Endothelial cell of umbilical vein (primary cell): ENCODE measurements at regions not wholly inside any gene's neighbourhood (a gene's known extent, or its start where the extent isn't known, plus 50 kb on each side); places are given as distances from the start of the nearest gene placed in this dataset.

ENCODE experiments used
- BruUV-seq: library from RNA; stranded (reverse); fragments of 400-500 nt; replicated peaks from 2 replicates; lab custom pipeline; 2021; lab: Mats Ljungman, UMichigan
- CTCF ChIA-PET: fragments of 300-600, 350-600 bp; sonication (Branson Sonifier 250); formaldehyde crosslinking; loops from one replicate; lab custom pipeline; 2021; ENCODE audit warnings: antibody characterized with exemption, inconsistent platforms; lab: Charles Lee
- POLR2A ChIA-PET: fragments of 300-600, 350-600 bp; sonication (Branson Sonifier 250); formaldehyde crosslinking; loops from one replicate; lab custom pipeline; 2021; ENCODE audit warnings: antibody characterized with exemption, inconsistent platforms; lab: Charles Lee
- DNase-seq: peaks from one replicate; pipeline ENCODE4 v3.0.0-alpha.2; 2011; ENCODE audit warnings: low read depth, low spot score
- FAIRE-seq: peaks from 2 replicates; lab custom pipeline; 2011; peaks lifted over from hg19 to GRCh38; lab: Jason Lieb, UNC
- H2AFZ ChIP-seq: 2 replicates; pipeline ENCODE4 v1.6.0; 2012; ENCODE audit warnings: low read depth, low read length, control low read depth, inconsistent platforms
- H3K27ac ChIP-seq: 2 replicates; pipeline ENCODE4 v1.5.1; 2011; ENCODE audit warnings: low read depth, mild to moderate bottlenecking, control low read depth, low read length, moderate library complexity; ENCODE audit not compliant: insufficient read depth
- H3K27me3 ChIP-seq, 2 experiments: 2 replicates each; pipeline versions ENCODE4 v1.6.0 to v1.6.1; 2011; ENCODE audit warnings: low read length in 2 of 2, mixed read lengths in 1 of 2; ENCODE audit not compliant: control insufficient read depth in 2 of 2, insufficient read depth in 2 of 2
- H3K36me3 ChIP-seq, 2 experiments: 2 replicates in 1 of 2; 3 replicates in 1 of 2; pipeline ENCODE4 v1.5.1; 2011; ENCODE audit warnings: low read length in 2 of 2, mild to moderate bottlenecking in 1 of 2, moderate library complexity in 1 of 2; ENCODE audit not compliant: control insufficient read depth in 2 of 2, insufficient read depth in 2 of 2; ENCODE audit errors: extremely low read depth in 1 of 2
- H3K4me1 ChIP-seq: 3 replicates; pipeline ENCODE4 v1.5.1; 2011; ENCODE audit warnings: mild to moderate bottlenecking, low read length; ENCODE audit not compliant: control insufficient read depth, insufficient read depth; ENCODE audit errors: extremely low read depth
- H3K4me2 ChIP-seq: 2 replicates; pipeline ENCODE4 v1.6.1; 2011; ENCODE audit warnings: low read length, control low read depth, mixed read lengths; ENCODE audit not compliant: insufficient read depth
- H3K4me3 ChIP-seq, 3 experiments: fragments of 200-600 bp in 1 of 3; sonication (generic), shearing (Covaris generic) in 1 of 3; replicated peaks in 1 of 3; 2 replicates each; pipeline ENCODE4 v1.5.1; 2011 to 2016; ENCODE audit warnings: control low read depth in 3 of 3, low read length in 3 of 3, mild to moderate bottlenecking in 2 of 3, inconsistent platforms in 1 of 3, low read depth in 1 of 3, moderate library complexity in 1 of 3; ENCODE audit not compliant: insufficient read depth in 1 of 3
- H3K79me2 ChIP-seq: 2 replicates; pipeline ENCODE4 v1.6.0; 2012; ENCODE audit warnings: low read length, inconsistent platforms; ENCODE audit not compliant: control insufficient read depth, insufficient read depth
- H3K9ac ChIP-seq: replicated peaks from 2 replicates; pipeline ENCODE3; 2011; ENCODE audit warnings: low read length, control low read depth; ENCODE audit not compliant: insufficient read depth; ENCODE audit errors: extremely low read depth
- H3K9me1 ChIP-seq: replicated peaks from 3 replicates; pipeline ENCODE4 v1.6.0; 2011; ENCODE audit warnings: mild to moderate bottlenecking, low read length; ENCODE audit not compliant: control insufficient read depth, insufficient read depth; ENCODE audit errors: extremely low read depth
- H3K9me3 ChIP-seq: replicated peaks from 2 replicates; pipeline ENCODE4 v1.5.1; 2012; ENCODE audit warnings: low read length, inconsistent platforms; ENCODE audit not compliant: control insufficient read depth, insufficient read depth
- H4K20me1 ChIP-seq: replicated peaks from 2 replicates; pipeline ENCODE3; 2011; ENCODE audit warnings: mild to moderate bottlenecking, low read length; ENCODE audit not compliant: control insufficient read depth, insufficient read depth; ENCODE audit errors: extremely low read depth
- EZH2 ChIP-seq: IDR thresholded peaks from 2 replicates; pipeline ENCODE4 v1.6.1; 2012; ENCODE audit warnings: borderline replicate concordance, low read depth, mild to moderate bottlenecking, moderate library complexity, low read length, inconsistent platforms; ENCODE audit not compliant: severe bottlenecking
- FOS ChIP-seq: IDR thresholded peaks from 2 replicates; pipeline ENCODE4 v1.6.1; 2011; ENCODE audit warnings: mild to moderate bottlenecking, low read length, moderate library complexity, borderline replicate concordance; ENCODE audit not compliant: insufficient read depth
- GATA2 ChIP-seq: IDR thresholded peaks from 2 replicates; pipeline ENCODE4 v1.7.0; 2011; ENCODE audit warnings: low read depth, mild to moderate bottlenecking, moderate library complexity, mixed read lengths, low read length; ENCODE audit not compliant: insufficient read length, insufficient read depth
- JUN ChIP-seq: IDR thresholded peaks from 2 replicates; pipeline ENCODE4 v1.6.1; 2011; ENCODE audit warnings: borderline replicate concordance, low read depth; ENCODE audit not compliant: insufficient read length, insufficient read depth
- MAX ChIP-seq: IDR thresholded peaks from 2 replicates; pipeline ENCODE4 v1.6.1; 2011; ENCODE audit not compliant: insufficient read depth, insufficient read length
- MYC ChIP-seq: IDR thresholded peaks from one replicate; pipeline ENCODE4 v1.6.1; 2011; ENCODE audit warnings: mild to moderate bottlenecking, low read depth, low read length
- POLR2A ChIP-seq: IDR thresholded peaks from 2 replicates; pipeline ENCODE4 v1.6.1; 2012; ENCODE audit warnings: low read depth, mild to moderate bottlenecking, control low read depth, low read length
- POLR2AphosphoS5 ChIP-seq: IDR thresholded peaks from 2 replicates; pipeline ENCODE4 v1.6.1; 2012; ENCODE audit warnings: low read depth, mild to moderate bottlenecking, control low read depth, low read length, moderate library complexity; ENCODE audit not compliant: insufficient read depth
- dilution Hi-C: fragments of 300-500 bp; cut with MboI; formaldehyde crosslinking; loops from one replicate; pipeline ENCODE4 v1.15.0; 2019; ENCODE audit warnings: low sequenced_read_pairs; ENCODE audit not compliant: extremely low pct_ligation_motif_present
- intact Hi-C: fragments of 100-400 bp; cut with micrococcal nuclease; formaldehyde crosslinking; loops from one replicate; pipeline ENCODE4 v1.10.0; 2022
- TF ChIP-seq, protein P1 (sequence below), 2 donors: IDR thresholded peaks; 1 replicate in 1 of 2; 2 replicates in 1 of 2; pipeline ENCODE4 v1.5.1; 2011; ENCODE audit warnings: low read length in 2 of 2, mild to moderate bottlenecking in 2 of 2, moderate library complexity in 2 of 2, control low read depth in 1 of 2, inconsistent platforms in 1 of 2, low read depth in 1 of 2; ENCODE audit not compliant: insufficient read depth in 1 of 2; ENCODE audit errors: extremely low read depth in 1 of 2

DNA sequence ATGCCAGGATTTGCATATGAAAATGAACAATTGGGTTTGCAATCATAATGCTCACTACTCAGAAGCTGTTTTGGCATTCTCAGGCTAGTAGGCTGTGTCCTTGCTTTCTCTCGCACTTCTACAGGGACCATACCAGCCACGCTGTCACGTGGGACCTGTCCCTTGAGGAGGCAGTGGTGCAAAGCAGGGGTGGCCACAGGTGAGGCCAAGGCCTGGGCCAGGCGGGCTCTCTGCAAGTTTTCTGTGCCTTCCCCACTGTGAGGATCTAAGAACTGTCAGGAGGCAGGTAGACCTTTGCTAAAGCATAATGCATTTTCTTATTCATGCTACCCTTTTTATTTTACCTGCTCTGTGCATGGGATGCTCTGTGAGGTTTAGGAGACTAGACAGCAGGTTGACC is 89.4 kb upstream of the IRS2 start:
- H3K36me3 ChIP-seq: no peaks in the 10 kb centered on the region
- ChIA-PET POLR2A (no interaction called here), CTCF (no interaction called here)
- no peaks in the 10 kb centered on the region for H3K79me2 ChIP-seq
- intact Hi-C loops (no loop called here), dilution Hi-C loops (no loop called here)
- no peak overlapping the region for H3K4me2 ChIP-seq
- no peak for FAIRE-seq
- H3K9ac ChIP-seq: no peak overlapping the region
- no peak overlapping the region for H3K27ac ChIP-seq
- no peak overlapping the region for H2AFZ ChIP-seq
- DNase-seq: no peak
- H3K9me1 ChIP-seq: no peaks in the 10 kb centered on the region
- TF ChIP-seq EZH2: no peak
- TF ChIP-seq MYC: no peak
- TF ChIP-seq, protein P1, sequence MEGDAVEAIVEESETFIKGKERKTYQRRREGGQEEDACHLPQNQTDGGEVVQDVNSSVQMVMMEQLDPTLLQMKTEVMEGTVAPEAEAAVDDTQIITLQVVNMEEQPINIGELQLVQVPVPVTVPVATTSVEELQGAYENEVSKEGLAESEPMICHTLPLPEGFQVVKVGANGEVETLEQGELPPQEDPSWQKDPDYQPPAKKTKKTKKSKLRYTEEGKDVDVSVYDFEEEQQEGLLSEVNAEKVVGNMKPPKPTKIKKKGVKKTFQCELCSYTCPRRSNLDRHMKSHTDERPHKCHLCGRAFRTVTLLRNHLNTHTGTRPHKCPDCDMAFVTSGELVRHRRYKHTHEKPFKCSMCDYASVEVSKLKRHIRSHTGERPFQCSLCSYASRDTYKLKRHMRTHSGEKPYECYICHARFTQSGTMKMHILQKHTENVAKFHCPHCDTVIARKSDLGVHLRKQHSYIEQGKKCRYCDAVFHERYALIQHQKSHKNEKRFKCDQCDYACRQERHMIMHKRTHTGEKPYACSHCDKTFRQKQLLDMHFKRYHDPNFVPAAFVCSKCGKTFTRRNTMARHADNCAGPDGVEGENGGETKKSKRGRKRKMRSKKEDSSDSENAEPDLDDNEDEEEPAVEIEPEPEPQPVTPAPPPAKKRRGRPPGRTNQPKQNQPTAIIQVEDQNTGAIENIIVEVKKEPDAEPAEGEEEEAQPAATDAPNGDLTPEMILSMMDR (IDR thresholded peaks at IDR 0.05; ENCODE audit: extremely low read depth in 1 of 2, insufficient read depth in 1 of 2, low read depth in 1 of 2, low read length in 2 of 2): no peak
- TF ChIP-seq FOS: no peak
- TF ChIP-seq MAX: no peak
- TF ChIP-seq POLR2AphosphoS5: no peak
- TF ChIP-seq POLR2A: no peak
- TF ChIP-seq GATA2: no peak
- no peak for TF ChIP-seq JUN
- BruUV-seq: no TSS peak
- no peaks in the 10 kb centered on the region for H3K9me3 ChIP-seq
- no peak overlapping the region for H3K4me3 ChIP-seq
- H4K20me1 ChIP-seq: no peaks in the 10 kb centered on the region
- no peaks in the 10 kb centered on the region for H3K4me1 ChIP-seq
- no peaks in the 10 kb centered on the region for H3K27me3 ChIP-seq
